ENCODE measurements at regions not wholly inside any gene's neighbourhood (a gene's known extent, or its start where the extent isn't known, plus 50 kb on each side); places are given as distances from the start of the nearest gene placed in this dataset.

DNA sequence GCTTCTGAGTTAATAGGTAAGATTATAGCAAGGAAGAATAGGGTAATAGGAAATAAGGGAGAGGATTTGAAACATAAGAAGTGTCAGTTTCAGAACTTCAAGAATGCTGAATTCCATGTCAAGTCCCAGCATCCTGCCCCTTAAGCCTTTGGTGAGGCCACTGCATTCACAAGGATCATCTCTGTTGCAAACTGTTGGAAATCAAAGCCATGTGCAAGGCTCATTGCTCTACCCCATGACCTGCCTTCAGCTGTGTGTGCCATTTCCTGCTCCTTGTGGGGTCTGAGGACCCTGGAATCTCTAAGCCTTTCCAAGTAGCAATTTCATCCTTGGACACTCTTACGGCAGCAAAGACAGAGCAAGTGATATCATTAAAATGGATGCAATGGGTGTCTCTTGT, 203.0 kb downstream of the CDC5L start:
- no peak for TF ChIP-seq EZH2phosphoT487 (IDR thresholded peaks at IDR 0.05; ENCODE audit: insufficient read depth, low read depth)
- no peak for TF ChIP-seq EZH2 (IDR thresholded peaks at IDR 0.05; ENCODE audit: insufficient read depth, poor library complexity, severe bottlenecking)

Measured in GM23248 (cell line).